ENCODE measurements at regions not wholly inside any gene's neighbourhood (a gene's known extent, or its start where the extent isn't known, plus 50 kb on each side); places are given as distances from the start of the nearest gene placed in this dataset.

DNA sequence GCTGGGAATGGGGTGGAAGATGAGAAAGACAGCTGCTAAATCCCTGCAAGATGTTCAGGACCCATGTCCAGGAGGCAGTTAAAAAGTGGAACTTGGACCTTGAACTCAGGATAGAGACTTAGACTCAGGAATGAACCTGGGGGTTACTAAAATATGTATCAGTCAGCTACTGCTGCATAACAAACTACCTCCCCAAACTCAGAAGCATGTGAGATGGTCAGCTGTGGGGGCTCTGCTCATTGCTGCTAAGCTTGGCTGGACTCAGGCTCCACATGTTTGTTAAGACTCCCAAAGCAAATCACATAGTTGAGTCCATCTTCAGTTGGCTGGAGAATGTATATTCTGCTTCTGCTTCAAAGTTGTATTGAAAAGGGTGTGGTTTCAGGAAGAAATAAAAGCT, 61.4 kb upstream of the COPS8 start:
- BruUV-seq (replicated peaks): no TSS peak
- H3K4me3 Mint-ChIP-seq (ENCODE audit: unreplicated experiment): no peak overlapping the region
- H3K4me1 Mint-ChIP-seq (ENCODE audit: insufficient read depth, unreplicated experiment): no peaks in the 10 kb centered on the region
- DNase-seq (ENCODE audit: unreplicated experiment): no peak
- intact Hi-C loops (cut with micrococcal nuclease): no loop called here
- ChIA-PET POLR2A (interaction anchor here (0.7 kb wide), 1 partner anchor 279 kb away, joined by 3 read pairs; no protein-coding TSS in a partner anchor), CTCF (interaction anchor here (0.6 to 8.3 kb wide), 8 partner anchors 21 to 671 kb away, joined by 3 to 98 read pairs (median 4); no protein-coding TSS in a partner anchor)
- H3K27me3 Mint-ChIP-seq (ENCODE audit: insufficient read depth, unreplicated experiment): no peaks in the 10 kb centered on the region
- no peaks in the 10 kb centered on the region for H3K36me3 Mint-ChIP-seq (ENCODE audit: insufficient read depth, unreplicated experiment)
- no peak overlapping the region for H3K27ac Mint-ChIP-seq (ENCODE audit: low read depth, unreplicated experiment)
- TF ChIP-seq, protein P1, sequence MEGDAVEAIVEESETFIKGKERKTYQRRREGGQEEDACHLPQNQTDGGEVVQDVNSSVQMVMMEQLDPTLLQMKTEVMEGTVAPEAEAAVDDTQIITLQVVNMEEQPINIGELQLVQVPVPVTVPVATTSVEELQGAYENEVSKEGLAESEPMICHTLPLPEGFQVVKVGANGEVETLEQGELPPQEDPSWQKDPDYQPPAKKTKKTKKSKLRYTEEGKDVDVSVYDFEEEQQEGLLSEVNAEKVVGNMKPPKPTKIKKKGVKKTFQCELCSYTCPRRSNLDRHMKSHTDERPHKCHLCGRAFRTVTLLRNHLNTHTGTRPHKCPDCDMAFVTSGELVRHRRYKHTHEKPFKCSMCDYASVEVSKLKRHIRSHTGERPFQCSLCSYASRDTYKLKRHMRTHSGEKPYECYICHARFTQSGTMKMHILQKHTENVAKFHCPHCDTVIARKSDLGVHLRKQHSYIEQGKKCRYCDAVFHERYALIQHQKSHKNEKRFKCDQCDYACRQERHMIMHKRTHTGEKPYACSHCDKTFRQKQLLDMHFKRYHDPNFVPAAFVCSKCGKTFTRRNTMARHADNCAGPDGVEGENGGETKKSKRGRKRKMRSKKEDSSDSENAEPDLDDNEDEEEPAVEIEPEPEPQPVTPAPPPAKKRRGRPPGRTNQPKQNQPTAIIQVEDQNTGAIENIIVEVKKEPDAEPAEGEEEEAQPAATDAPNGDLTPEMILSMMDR (IDR thresholded peaks at IDR 0.05; ENCODE audit: unreplicated experiment): no peak
- H3K9me3 Mint-ChIP-seq (ENCODE audit: unreplicated experiment): no peaks in the 10 kb centered on the region

- Mint-ChIP-seq H3K9me3 (ENCODE audit: unreplicated experiment) (no peaks in the 10 kb centered on the region), H3K27ac (ENCODE audit: low read depth, unreplicated experiment) (no peak overlapping the region), H3K4me3 (ENCODE audit: unreplicated experiment) (no peak overlapping the region), H3K4me1 (ENCODE audit: insufficient read depth, unreplicated experiment) (no peaks in the 10 kb centered on the region), H3K36me3 (ENCODE audit: insufficient read depth, unreplicated experiment) (no peaks in the 10 kb centered on the region), H3K27me3 (ENCODE audit: insufficient read depth, unreplicated experiment) (no peaks in the 10 kb centered on the region)
- TF ChIP-seq, protein P1 (IDR thresholded peaks at IDR 0.05; ENCODE audit: unreplicated experiment): no peak
- DNase-seq (ENCODE audit: unreplicated experiment): peak; percentile 74
- intact Hi-C loops (cut with micrococcal nuclease): no loop called here
- ChIA-PET POLR2A (interaction anchor here (0.6 kb wide), 1 partner anchor 73 kb away, joined by 3 read pairs; no protein-coding TSS in a partner anchor), CTCF (interaction anchor here (0.6 to 8.3 kb wide), 6 partner anchors 75 to 672 kb away, joined by 3 to 98 read pairs (median 6); no protein-coding TSS in a partner anchor)
- no TSS peak for BruUV-seq (replicated peaks)
Observed at GRCh38 chr2:237025090-237025865, 60.4 kb upstream of the COPS8 start.

- H3K27ac Mint-ChIP-seq (ENCODE audit: low read depth, unreplicated experiment): no peak overlapping the region
- H3K4me1 Mint-ChIP-seq (ENCODE audit: insufficient read depth, unreplicated experiment): no peaks in the 10 kb centered on the region
- BruUV-seq (replicated peaks): no TSS peak
- peak; percentile 74 for DNase-seq (ENCODE audit: unreplicated experiment)
- POLR2A ChIA-PET: interaction anchor here (1.0 kb wide), 1 partner anchor 407 kb away, joined by 3 read pairs; no protein-coding TSS in a partner anchor
- H3K27me3 Mint-ChIP-seq (ENCODE audit: insufficient read depth, unreplicated experiment): no peaks in the 10 kb centered on the region
- no peaks in the 10 kb centered on the region for H3K36me3 Mint-ChIP-seq (ENCODE audit: insufficient read depth, unreplicated experiment)
- H3K4me3 Mint-ChIP-seq (ENCODE audit: unreplicated experiment): no peak overlapping the region
- intact Hi-C loops (cut with micrococcal nuclease): loop anchor here (1.0 to 2.0 kb wide), 6 partner anchors 33 to 674 kb away; partner anchors contain the start of gene ACKR3
- TF ChIP-seq, protein P1 (IDR thresholded peaks at IDR 0.05; ENCODE audit: unreplicated experiment): peak; percentile 88
- CTCF ChIA-PET: interaction anchor here (0.6 to 8.3 kb wide), 38 partner anchors 11 to 1244 kb away, joined by 3 to 98 read pairs (median 4); a partner anchor contains a TSS
- no peaks in the 10 kb centered on the region for H3K9me3 Mint-ChIP-seq (ENCODE audit: unreplicated experiment)
Observed at GRCh38 chr2:237026981-237027711, 58.5 kb upstream of the COPS8 start.

- no peak overlapping the region for H3K4me3 Mint-ChIP-seq (ENCODE audit: unreplicated experiment)
- H3K4me1 Mint-ChIP-seq (ENCODE audit: insufficient read depth, unreplicated experiment): no peaks in the 10 kb centered on the region
- TF ChIP-seq, protein P1 (IDR thresholded peaks at IDR 0.05; ENCODE audit: unreplicated experiment): no peak
- POLR2A ChIA-PET: interaction anchor here (1.0 kb wide), 1 partner anchor 408 kb away, joined by 3 read pairs; no protein-coding TSS in a partner anchor
- H3K27ac Mint-ChIP-seq (ENCODE audit: low read depth, unreplicated experiment): no peak overlapping the region
- no TSS peak for BruUV-seq (replicated peaks)
- no peaks in the 10 kb centered on the region for H3K27me3 Mint-ChIP-seq (ENCODE audit: insufficient read depth, unreplicated experiment)
- no peak for DNase-seq (ENCODE audit: unreplicated experiment)
- H3K9me3 Mint-ChIP-seq (ENCODE audit: unreplicated experiment): no peaks in the 10 kb centered on the region
- intact Hi-C loops (cut with micrococcal nuclease): loop anchor here (1.0 to 2.0 kb wide), 6 partner anchors 33 to 674 kb away; partner anchors contain the start of gene ACKR3
- H3K36me3 Mint-ChIP-seq (ENCODE audit: insufficient read depth, unreplicated experiment): no peaks in the 10 kb centered on the region
- CTCF ChIA-PET: interaction anchor here (0.6 to 8.3 kb wide), 26 partner anchors 15 to 1245 kb away, joined by 3 to 98 read pairs (median 4); a partner anchor contains a TSS
Observed at GRCh38 chr2:237027712-237028029, 58.0 kb upstream of the COPS8 start.

Measured in MCF 10A (cell line).